B cell (primary cell): ENCODE measurements at regions not wholly inside any gene's neighbourhood (a gene's known extent, or its start where the extent isn't known, plus 50 kb on each side); places are given as distances from the start of the nearest gene placed in this dataset.

Experiments
- EZH2 ChIP-seq: IDR thresholded peaks from 2 replicates; pipeline ENCODE4 v1.6.1; 2012; ENCODE audit warnings: borderline replicate concordance, low read depth, mild to moderate bottlenecking, moderate library complexity, low read length; ENCODE audit not compliant: insufficient read depth, poor library complexity, severe bottlenecking
- TF ChIP-seq, protein P1 (sequence below): fragments of 200-600 bp; IDR thresholded peaks from one replicate; pipeline ENCODE4 v1.8.0; 2022; ENCODE audit warnings: antibody characterized with exemption, mild to moderate bottlenecking

DNA sequence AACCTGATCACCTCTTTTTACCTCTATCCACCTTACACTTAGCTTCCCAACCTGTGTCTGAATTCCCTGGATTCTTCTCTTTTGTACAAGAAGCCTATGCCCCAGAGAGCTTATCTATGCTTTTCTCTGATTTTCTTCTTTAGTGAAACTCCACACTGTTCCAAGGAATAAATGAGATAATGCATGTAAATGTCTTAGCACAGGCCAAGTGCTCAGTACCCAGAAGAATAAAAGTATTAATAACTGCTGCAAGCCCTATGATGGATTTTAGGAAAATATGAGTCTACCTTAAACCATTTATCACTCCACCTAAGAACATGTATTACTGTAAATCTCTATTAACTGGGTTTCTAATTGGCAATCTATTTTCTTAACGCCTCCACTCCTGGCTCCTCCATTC is 168.5 kb upstream of the TNC start:
- TF ChIP-seq EZH2 = no peak
- TF ChIP-seq, protein P1, sequence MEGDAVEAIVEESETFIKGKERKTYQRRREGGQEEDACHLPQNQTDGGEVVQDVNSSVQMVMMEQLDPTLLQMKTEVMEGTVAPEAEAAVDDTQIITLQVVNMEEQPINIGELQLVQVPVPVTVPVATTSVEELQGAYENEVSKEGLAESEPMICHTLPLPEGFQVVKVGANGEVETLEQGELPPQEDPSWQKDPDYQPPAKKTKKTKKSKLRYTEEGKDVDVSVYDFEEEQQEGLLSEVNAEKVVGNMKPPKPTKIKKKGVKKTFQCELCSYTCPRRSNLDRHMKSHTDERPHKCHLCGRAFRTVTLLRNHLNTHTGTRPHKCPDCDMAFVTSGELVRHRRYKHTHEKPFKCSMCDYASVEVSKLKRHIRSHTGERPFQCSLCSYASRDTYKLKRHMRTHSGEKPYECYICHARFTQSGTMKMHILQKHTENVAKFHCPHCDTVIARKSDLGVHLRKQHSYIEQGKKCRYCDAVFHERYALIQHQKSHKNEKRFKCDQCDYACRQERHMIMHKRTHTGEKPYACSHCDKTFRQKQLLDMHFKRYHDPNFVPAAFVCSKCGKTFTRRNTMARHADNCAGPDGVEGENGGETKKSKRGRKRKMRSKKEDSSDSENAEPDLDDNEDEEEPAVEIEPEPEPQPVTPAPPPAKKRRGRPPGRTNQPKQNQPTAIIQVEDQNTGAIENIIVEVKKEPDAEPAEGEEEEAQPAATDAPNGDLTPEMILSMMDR = no peak
